Adrenal gland (tissue), 9 donors: ENCODE measurements at regions not wholly inside any gene's neighbourhood (a gene's known extent, or its start where the extent isn't known, plus 50 kb on each side); places are given as distances from the start of the nearest gene placed in this dataset.
"Not testable (repeated sequence)": the region's sequence is repeated elsewhere in the genome, so short reads cannot be mapped to it uniquely, and the experiment has no call there.

Experiments
- DNase-seq, 7 donors: peaks; one replicate each; pipeline ENCODE4 v3.0.0-alpha.2; 2019 to 2020
- H3K27ac ChIP-seq, 5 donors: fragments of 200-600 bp; sonication (generic) in 4 of 5; 1 replicate in 3 of 5; 2 replicates in 2 of 5; pipeline versions ENCODE4 v1.5.1 to v1.8.0; 2016 to 2020; ENCODE audit warnings: mild to moderate bottlenecking in 1 of 5
- H3K27me3 ChIP-seq: fragments of 200-600 bp; 2 replicates; pipeline ENCODE4 v1.8.0; 2021
- H3K36me3 ChIP-seq, 2 donors: fragments of 200-600 bp; replicated peaks in 1 of 2; 1 replicate in 1 of 2; 2 replicates in 1 of 2; pipeline versions ENCODE4 v1.5.1 to v1.8.0; 2018 to 2022
- H3K4me1 ChIP-seq, 2 donors: fragments of 200-600 bp; replicated peaks in 1 of 2; 1 replicate in 1 of 2; 2 replicates in 1 of 2; pipeline versions ENCODE4 v1.5.1 to v1.8.0; 2018 to 2021
- H3K4me3 ChIP-seq, 4 donors: fragments of 200-600 bp; sonication (generic) in 3 of 4; one replicate each; pipeline ENCODE4 v1.5.1; 2016 to 2018
- H3K9me3 ChIP-seq, 3 donors: fragments of 200-600 bp; sonication (generic) in 1 of 3; replicated peaks in 1 of 3; 1 replicate in 2 of 3; 2 replicates in 1 of 3; pipeline versions ENCODE4 v1.5.1 to v1.8.0; 2016 to 2021
- POLR2A ChIP-seq, 2 donors: fragments of 450-650 bp; IDR thresholded peaks; one replicate each; pipeline ENCODE4 v1.6.1; 2017; ENCODE audit warnings: antibody characterized with exemption in 2 of 2, mild to moderate bottlenecking in 2 of 2, moderate library complexity in 1 of 2
- WGBS, 4 donors: extraction: QIAGEN DNeasy Blood & Tissue Kit in 2 of 4; methylation state at CpG; one replicate each; pipeline versions ENCODE4 v1.1.5 to v1.1.7; 2013 to 2017; 5-methylcytosine and 5-hydroxymethylcytosine counted together
- intact Hi-C, 2 donors: fragments of 100-400 bp; cut with DNase I; formaldehyde crosslinking; loops; one replicate each; pipeline versions ENCODE4 v1.14.1 to v1.15.0; 2022 to 2023
- TF ChIP-seq, protein P1 (sequence below), 6 experiments: fragments of 450-650 bp in 4 of 6; fragments of 200-600 bp in 2 of 6; sonication (generic) in 1 of 6; IDR thresholded peaks; 1 replicate in 5 of 6; 2 replicates in 1 of 6; pipeline versions ENCODE4 v1.5.1 to v1.8.0; 2016 to 2021; ENCODE audit warnings: antibody characterized with exemption in 6 of 6, mild to moderate bottlenecking in 2 of 6, moderate library complexity in 1 of 6
- donor health status: healthy with polysubstance abuse.
- donor health status: Bipolar disorder and iron deficiency.
- donor health status: DM: yes; HTN: yes; CAD: no.
- donor health status: DM: no; HTN: no; CAD: no.
- donor health status: DM: no; HTN: no; CAD: no.

- DNase-seq = no peak
- Histone ChIP-seq H3K9me3 (no peaks in the 10 kb centered on the region), H3K4me3 (no peak overlapping the region), H3K36me3 (no peaks in the 10 kb centered on the region), H3K4me1 (no peaks in the 10 kb centered on the region), H3K27me3 (no peaks in the 10 kb centered on the region), H3K27ac (no peak overlapping the region)
- intact Hi-C loops = no loop called here
- no peak for TF ChIP-seq POLR2A (IDR thresholded peaks at IDR 0.05)
- TF ChIP-seq, protein P1, sequence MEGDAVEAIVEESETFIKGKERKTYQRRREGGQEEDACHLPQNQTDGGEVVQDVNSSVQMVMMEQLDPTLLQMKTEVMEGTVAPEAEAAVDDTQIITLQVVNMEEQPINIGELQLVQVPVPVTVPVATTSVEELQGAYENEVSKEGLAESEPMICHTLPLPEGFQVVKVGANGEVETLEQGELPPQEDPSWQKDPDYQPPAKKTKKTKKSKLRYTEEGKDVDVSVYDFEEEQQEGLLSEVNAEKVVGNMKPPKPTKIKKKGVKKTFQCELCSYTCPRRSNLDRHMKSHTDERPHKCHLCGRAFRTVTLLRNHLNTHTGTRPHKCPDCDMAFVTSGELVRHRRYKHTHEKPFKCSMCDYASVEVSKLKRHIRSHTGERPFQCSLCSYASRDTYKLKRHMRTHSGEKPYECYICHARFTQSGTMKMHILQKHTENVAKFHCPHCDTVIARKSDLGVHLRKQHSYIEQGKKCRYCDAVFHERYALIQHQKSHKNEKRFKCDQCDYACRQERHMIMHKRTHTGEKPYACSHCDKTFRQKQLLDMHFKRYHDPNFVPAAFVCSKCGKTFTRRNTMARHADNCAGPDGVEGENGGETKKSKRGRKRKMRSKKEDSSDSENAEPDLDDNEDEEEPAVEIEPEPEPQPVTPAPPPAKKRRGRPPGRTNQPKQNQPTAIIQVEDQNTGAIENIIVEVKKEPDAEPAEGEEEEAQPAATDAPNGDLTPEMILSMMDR (IDR thresholded peaks at IDR 0.05) = no peak
- WGBS, 4 donors = 74 to 81% (median 80%) methylated on average over 2 of the region's 2 CpGs
These were observed 114.5 kb upstream of the GOT2 start for GRCh38 chr16:58848662-58849002.

DNA sequence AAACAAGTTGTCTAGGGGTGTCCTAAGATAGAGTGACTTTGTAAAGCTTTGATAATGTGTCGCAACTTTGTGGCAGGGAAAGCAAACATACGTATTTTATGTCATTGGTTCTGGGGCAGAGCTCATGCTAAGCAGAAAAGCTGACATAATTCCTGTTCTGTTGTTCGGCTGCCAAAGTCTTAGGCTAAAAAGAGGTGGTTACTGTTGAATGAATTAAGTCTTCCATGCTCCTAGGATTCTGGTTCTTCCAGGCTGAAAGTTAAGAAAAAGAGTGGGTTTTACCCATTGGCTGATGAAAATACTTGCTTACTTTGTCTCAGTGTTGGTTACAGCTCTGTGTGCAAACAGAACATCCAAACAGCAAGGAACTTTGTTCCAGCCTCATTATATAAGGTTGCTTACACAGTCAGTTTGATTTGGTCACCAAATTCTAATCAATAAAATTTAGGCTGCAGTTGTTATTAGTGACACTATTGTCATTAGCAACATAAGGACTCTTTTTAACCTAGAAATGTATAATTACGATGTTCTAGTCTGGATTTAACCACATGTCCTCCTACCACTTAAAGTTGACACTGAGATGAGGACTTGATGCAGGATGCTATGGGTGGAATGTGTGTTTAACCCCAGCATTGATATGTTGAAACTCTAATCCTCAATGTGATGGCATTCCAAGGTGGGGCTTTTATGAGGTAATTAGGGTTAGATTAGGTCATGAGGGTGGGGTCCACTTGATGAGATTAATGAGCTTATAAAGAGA, 114.0 kb upstream of the GOT2 start:
- TF ChIP-seq POLR2A (IDR thresholded peaks at IDR 0.05) = no peak
- TF ChIP-seq, protein P1 (IDR thresholded peaks at IDR 0.05) = no peak
- intact Hi-C loops = no loop called here
- H3K4me1 ChIP-seq = no peaks in the 10 kb centered on the region
- no peaks in the 10 kb centered on the region for H3K36me3 ChIP-seq
- WGBS, 4 donors = 47 to 69% (median 55%) methylated on average over 4 of the region's 4 CpGs
- H3K4me3 ChIP-seq = no peak overlapping the region
- no peaks in the 10 kb centered on the region for H3K27me3 ChIP-seq
- no peak overlapping the region for H3K27ac ChIP-seq
- H3K9me3 ChIP-seq = no peaks in the 10 kb centered on the region
- no peak for DNase-seq

DNA sequence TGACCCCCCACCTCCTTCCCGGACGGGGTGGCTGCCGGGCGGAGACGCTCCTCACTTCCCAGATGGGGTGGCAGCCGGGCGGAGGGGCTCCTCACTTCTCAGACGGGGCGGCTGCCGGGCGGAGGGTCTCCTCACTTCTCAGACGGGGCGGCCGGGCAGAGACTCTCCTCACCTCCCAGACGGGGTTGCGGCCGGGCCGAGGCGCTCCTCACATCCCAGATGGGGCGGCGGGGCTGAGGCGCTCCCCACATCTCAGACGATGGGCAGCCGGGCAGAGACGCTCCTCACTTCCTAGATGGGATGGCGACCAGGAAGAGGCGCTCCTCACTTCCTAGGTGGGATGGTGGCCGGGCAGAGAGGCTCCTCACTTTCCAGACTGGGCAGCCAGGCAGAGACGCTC, 112.1 kb upstream of the GOT2 start:
- intact Hi-C loops, H3K4me3 ChIP-seq, H3K27ac ChIP-seq, DNase-seq, H3K9me3 ChIP-seq, H3K36me3 ChIP-seq, H3K27me3 ChIP-seq, H3K4me1 ChIP-seq: not testable (repeated sequence)
- WGBS, 4 donors = 94 to 100% (median 94%) methylated on average over 1 to 29 of the region's 29 CpGs

DNA sequence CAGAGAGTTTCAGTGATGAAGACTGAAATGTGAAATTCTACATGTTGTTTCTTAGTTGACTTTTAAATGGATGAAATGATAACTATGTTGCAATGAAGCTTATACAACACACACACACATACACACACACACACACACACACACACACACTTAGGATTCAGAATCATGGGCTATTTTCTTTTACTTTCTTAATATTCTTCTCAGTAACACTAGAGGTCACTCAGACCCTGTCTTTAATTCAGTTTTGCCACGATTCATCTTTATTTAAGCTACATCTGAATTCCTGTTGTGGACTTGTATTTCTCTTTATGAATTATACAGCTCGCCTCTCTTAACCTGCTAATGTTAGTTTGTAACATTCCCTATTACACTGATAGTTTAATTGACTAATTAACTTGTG, 109.6 kb upstream of the GOT2 start:
- H3K4me3 ChIP-seq = no peak overlapping the region
- 19 to 37% (median 26%) methylated on average over 2 of the region's 2 CpGs for WGBS, 4 donors
- no peak for DNase-seq
- no peaks in the 10 kb centered on the region for H3K36me3 ChIP-seq
- intact Hi-C loops = no loop called here
- no peaks in the 10 kb centered on the region for H3K9me3 ChIP-seq
- H3K27me3 ChIP-seq = no peaks in the 10 kb centered on the region
- TF ChIP-seq POLR2A (IDR thresholded peaks at IDR 0.05) = no peak
- TF ChIP-seq, protein P1 (IDR thresholded peaks at IDR 0.05) = peak in 2 of 6 experiments; percentile 28 to 54
- no peaks in the 10 kb centered on the region for H3K4me1 ChIP-seq
- H3K27ac ChIP-seq = no peak overlapping the region

- no peak for DNase-seq
- TF ChIP-seq, protein P1 (IDR thresholded peaks at IDR 0.05) = no peak
- TF ChIP-seq POLR2A (IDR thresholded peaks at IDR 0.05) = no peak
- no peaks in the 10 kb centered on the region for H3K27me3 ChIP-seq
- no peaks in the 10 kb centered on the region for H3K4me1 ChIP-seq
- intact Hi-C loops = no loop called here
- H3K4me3 ChIP-seq = no peak overlapping the region
- H3K27ac ChIP-seq = no peak overlapping the region
- H3K9me3 ChIP-seq = no peaks in the 10 kb centered on the region
- H3K36me3 ChIP-seq = no peaks in the 10 kb centered on the region
These were observed 108.6 kb upstream of the GOT2 start for GRCh38 chr16:58842746-58843145.
